HUES6 (cell line): ENCODE measurements at regions not wholly inside any gene's neighbourhood (a gene's known extent, or its start where the extent isn't known, plus 50 kb on each side); places are given as distances from the start of the nearest gene placed in this dataset.

Source experiments
- H3K27ac ChIP-seq: 2 replicates; pipeline ENCODE4 v1.7.0; 2013; ENCODE audit warnings: low read depth, mild to moderate bottlenecking, low read length, inconsistent platforms
- H3K27me3 ChIP-seq: 2 replicates; pipeline ENCODE4 v1.6.1; 2013; ENCODE audit warnings: low read length; ENCODE audit not compliant: control insufficient read depth, insufficient read depth
- H3K36me3 ChIP-seq: 2 replicates; pipeline ENCODE4 v1.6.1; 2013; ENCODE audit warnings: low read length; ENCODE audit not compliant: control insufficient read depth, insufficient read depth
- H3K4me1 ChIP-seq: 2 replicates; pipeline ENCODE4 v1.6.1; 2013; ENCODE audit warnings: low read length; ENCODE audit not compliant: control insufficient read depth, insufficient read depth
- H3K4me3 ChIP-seq: 2 replicates; pipeline ENCODE4 v1.5.1; 2013; ENCODE audit warnings: low read depth, low read length
- H3K9ac ChIP-seq: one replicate; pipeline ENCODE4 v1.6.1; 2013; ENCODE audit warnings: mild to moderate bottlenecking, low read length
- H3K9me3 ChIP-seq: 2 replicates; pipeline ENCODE4 v1.6.1; 2013; ENCODE audit warnings: low read depth, low read length; ENCODE audit not compliant: control insufficient read depth, insufficient read depth

DNA sequence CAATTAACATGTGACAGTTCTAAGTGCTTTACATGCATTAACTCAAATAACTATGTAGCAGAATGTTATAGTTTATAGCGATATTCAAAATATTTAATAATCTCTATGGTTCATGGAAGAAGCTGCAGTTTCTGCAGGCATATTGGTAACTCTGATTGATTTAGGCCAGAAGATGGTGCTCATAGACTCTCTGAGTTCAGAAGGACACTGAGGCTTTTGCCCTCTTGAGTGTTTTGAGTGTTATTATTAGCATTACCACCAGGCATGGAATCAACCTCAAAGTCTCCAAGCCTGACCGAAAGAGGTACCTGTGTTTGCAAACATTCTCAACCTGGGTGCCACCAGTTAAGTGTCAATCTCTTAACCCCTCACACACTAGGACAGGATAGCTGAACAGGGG lies 792.3 kb upstream of the PCDH7 start:
- no peaks in the 10 kb centered on the region for H3K36me3 ChIP-seq
- no peaks in the 10 kb centered on the region for H3K4me1 ChIP-seq
- H3K9ac ChIP-seq, result no peak overlapping the region
- no peak overlapping the region for H3K27ac ChIP-seq
- no peaks in the 10 kb centered on the region for H3K9me3 ChIP-seq
- no peaks in the 10 kb centered on the region for H3K27me3 ChIP-seq
- H3K4me3 ChIP-seq, result no peak overlapping the region

DNA sequence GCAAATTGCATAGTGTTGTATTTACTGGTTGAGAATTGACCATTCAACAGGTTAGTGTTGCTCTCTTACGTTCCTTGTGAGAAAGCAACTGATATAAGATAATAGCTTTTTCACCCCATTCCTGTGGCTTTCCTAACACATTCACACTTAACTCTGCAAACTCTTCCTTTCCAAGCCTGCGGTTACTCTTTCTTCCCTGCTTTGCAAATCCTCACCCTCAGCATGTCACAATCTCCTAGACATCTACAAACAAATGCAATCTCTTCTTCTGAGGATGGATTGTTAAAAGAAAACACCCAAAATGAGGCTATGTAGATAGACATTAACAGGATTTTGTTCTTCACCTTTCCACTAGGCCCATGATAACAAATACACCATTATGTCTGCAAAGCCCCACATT lies 771.7 kb upstream of the PCDH7 start:
- Histone ChIP-seq H3K27ac (no peak overlapping the region), H3K9me3 (0 out of 2 replicates have a peak, but pooled peaks cover 3% of the 10 kb centered on the region), H3K36me3 (no peaks in the 10 kb centered on the region), H3K27me3 (no peaks in the 10 kb centered on the region), H3K4me3 (no peak overlapping the region), H3K4me1 (no peaks in the 10 kb centered on the region), H3K9ac (no peak overlapping the region)

DNA sequence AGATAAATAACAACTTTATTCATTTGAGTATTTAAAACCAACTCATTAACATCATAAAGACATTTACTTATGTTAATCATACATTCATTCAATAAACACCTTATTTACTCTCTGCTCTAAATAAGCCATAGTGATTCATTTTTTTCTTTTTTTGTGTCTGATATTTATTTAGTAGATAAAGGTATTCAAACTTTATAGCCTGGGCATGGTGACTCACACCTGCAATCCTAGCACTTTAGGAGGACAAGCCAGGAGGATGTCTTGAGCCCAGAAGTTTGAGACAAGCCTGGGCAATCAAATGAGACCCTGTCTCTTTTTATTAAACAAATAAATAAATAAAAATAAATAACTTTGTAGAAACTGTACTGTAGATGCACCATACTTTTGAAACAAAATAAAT lies 771.3 kb upstream of the PCDH7 start:
- Histone ChIP-seq H3K36me3 (no peaks in the 10 kb centered on the region), H3K4me3 (no peak overlapping the region), H3K9ac (no peak overlapping the region), H3K27me3 (no peaks in the 10 kb centered on the region), H3K9me3 (0 out of 2 replicates have a peak, but pooled peaks cover 3% of the 10 kb centered on the region), H3K4me1 (no peaks in the 10 kb centered on the region), H3K27ac (no peak overlapping the region)

DNA sequence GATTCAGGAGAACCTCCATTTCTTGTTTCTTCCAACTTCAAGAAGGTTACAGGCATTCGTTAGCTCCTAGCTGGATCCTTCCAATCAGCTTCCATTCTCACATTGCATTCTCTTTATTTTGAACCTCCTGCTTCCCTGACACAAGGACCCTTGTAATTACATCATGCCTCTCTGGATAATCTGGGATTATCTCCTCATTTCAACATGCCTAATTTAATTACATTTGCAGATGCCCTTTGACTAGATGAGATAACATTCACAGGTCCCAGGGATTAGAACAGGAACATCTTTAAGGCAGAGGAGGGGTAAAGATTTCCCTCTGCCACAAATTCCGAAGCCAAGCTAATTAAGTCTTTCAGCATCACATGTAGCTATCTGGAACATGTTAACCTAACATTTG lies 753.8 kb upstream of the PCDH7 start:
- no peaks in the 10 kb centered on the region for H3K9me3 ChIP-seq
- no peaks in the 10 kb centered on the region for H3K27me3 ChIP-seq
- no peak overlapping the region for H3K4me3 ChIP-seq
- no peak overlapping the region for H3K9ac ChIP-seq
- no peak overlapping the region for H3K27ac ChIP-seq
- no peaks in the 10 kb centered on the region for H3K36me3 ChIP-seq
- H3K4me1 ChIP-seq, result no peaks in the 10 kb centered on the region

DNA sequence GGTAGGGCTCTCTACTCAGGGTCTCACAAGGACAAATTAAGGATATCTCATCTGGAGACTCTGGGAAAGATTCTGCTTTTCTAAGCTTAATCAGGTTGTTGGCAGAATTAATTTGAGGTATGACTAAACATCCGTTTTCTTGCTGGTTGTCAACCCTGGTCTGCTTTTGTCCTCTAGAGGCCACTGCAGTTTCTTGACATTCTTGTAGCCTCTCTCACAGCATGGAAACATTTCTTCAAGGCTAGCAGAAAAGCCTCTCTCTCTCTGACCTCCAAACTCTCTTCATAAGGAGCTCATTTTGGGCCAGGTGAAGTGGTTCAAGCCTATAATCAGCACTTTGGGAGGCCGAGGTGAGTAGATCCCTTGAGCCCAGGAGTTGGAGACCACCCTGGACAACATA lies 749.5 kb upstream of the PCDH7 start:
- Histone ChIP-seq H3K4me1 (no peaks in the 10 kb centered on the region), H3K27me3 (no peaks in the 10 kb centered on the region), H3K4me3 (no peak overlapping the region), H3K27ac (no peak overlapping the region), H3K9ac (no peak overlapping the region), H3K36me3 (no peaks in the 10 kb centered on the region), H3K9me3 (no peaks in the 10 kb centered on the region)

DNA sequence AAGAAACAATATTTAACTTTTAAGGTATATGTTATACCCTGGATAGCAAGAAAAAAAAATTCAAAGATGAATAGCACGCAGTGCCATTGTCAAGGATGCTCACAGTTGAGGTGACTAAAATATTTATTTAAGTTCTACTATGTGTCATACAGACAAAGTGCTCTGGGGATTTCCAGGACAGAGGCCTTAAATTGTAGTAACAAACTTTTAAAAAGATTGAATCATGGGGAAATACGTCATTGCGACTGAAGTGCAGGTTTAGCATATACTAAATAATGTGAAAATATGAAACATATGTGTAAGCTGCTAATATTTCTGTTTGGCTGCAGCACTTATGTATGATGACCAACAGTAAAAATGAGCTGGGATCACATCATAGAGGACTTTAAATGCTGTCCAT lies 748.0 kb upstream of the PCDH7 start:
- Histone ChIP-seq H3K9ac (no peak overlapping the region), H3K36me3 (no peaks in the 10 kb centered on the region), H3K9me3 (no peaks in the 10 kb centered on the region), H3K4me1 (no peaks in the 10 kb centered on the region), H3K27me3 (no peaks in the 10 kb centered on the region), H3K27ac (no peak overlapping the region), H3K4me3 (no peak overlapping the region)

DNA sequence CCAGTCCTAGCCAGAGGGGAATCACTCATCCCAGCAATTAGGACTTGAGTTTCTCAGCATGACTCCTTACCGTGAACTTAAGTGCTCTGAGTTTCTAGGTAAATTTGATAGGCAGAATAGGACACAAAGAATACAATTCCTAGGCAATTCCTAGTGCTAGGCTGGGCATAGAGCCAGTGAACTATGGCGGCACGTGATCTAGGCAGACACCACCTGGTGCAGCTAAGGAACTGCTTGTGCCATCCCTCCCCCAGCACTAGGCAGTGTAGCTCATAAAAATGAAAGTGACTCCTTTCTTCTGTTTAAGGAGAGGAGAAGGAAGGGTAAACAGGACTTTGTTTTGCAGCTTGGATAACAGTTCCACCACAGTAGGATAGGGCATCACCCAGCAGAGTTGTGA lies 736.3 kb upstream of the PCDH7 start:
- H3K9ac ChIP-seq, result no peak overlapping the region
- H3K4me3 ChIP-seq, result no peak overlapping the region
- H3K9me3 ChIP-seq, result no peaks in the 10 kb centered on the region
- H3K36me3 ChIP-seq, result no peaks in the 10 kb centered on the region
- H3K27me3 ChIP-seq, result no peaks in the 10 kb centered on the region
- H3K27ac ChIP-seq, result no peak overlapping the region
- no peaks in the 10 kb centered on the region for H3K4me1 ChIP-seq

DNA sequence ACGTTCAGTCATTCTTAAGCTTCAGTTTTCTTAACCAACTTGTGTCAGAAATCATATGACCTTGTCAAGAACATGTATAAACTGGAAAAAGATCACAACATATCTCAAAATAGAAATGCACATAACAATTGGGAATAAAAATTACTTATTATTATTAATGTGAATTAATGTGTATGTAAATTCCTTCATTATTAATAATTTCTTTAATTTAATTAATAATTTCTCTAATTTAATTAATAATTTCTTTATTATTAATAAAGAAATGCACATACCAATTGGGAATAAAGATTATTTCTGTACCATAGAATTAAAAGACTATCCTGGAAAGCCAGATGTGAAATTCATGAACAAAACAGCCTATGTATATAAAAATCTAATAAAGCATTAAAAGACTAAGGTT lies 718.5 kb upstream of the PCDH7 start:
- Histone ChIP-seq H3K27ac (no peak overlapping the region), H3K4me3 (no peak overlapping the region), H3K9me3 (no peaks in the 10 kb centered on the region), H3K36me3 (no peaks in the 10 kb centered on the region), H3K9ac (no peak overlapping the region), H3K4me1 (no peaks in the 10 kb centered on the region), H3K27me3 (no peaks in the 10 kb centered on the region)

DNA sequence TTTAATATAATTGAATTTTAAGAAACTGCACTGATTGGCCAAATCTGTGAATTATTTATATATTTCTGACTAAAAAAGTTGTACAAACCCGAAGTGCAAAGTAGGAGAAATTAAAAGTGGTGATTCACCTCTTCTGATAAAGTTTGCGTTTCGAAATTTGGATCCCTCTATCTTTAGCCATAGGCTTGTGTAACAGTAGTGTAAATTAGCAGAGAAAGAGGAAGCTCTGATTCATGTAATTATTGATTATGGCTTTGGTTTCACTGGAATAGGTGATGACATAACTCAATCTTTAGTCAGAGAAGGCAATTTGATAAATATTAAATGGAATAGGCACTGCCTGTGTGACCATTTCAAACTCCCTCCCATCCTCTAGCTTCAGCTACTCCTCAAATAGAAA lies 717.8 kb upstream of the PCDH7 start:
- Histone ChIP-seq H3K4me1 (no peaks in the 10 kb centered on the region), H3K36me3 (no peaks in the 10 kb centered on the region), H3K4me3 (no peak overlapping the region), H3K27ac (no peak overlapping the region), H3K9me3 (no peaks in the 10 kb centered on the region), H3K9ac (no peak overlapping the region), H3K27me3 (no peaks in the 10 kb centered on the region)

DNA sequence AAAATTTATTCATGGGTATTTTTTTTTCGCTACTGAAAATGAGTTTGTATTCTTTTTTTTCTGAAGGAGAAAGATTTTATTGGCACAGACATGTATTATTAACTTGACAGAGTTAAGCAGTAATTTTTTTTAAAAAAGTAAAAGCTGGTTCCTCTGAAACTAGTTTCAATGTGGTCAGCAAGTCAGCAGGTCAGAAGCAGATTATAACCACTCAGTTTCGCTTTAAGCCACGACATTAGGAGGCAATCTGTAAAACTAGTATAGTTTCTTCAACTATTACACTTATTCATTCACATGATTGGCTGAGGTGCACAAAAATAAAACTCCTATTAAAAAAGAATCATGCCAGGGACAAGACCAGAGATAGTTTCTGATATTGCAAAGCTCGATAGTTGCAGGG lies 714.2 kb upstream of the PCDH7 start:
- Histone ChIP-seq H3K9me3 (no peaks in the 10 kb centered on the region), H3K27me3 (no peaks in the 10 kb centered on the region), H3K4me1 (no peaks in the 10 kb centered on the region), H3K27ac (no peak overlapping the region), H3K9ac (no peak overlapping the region), H3K36me3 (no peaks in the 10 kb centered on the region), H3K4me3 (no peak overlapping the region)

DNA sequence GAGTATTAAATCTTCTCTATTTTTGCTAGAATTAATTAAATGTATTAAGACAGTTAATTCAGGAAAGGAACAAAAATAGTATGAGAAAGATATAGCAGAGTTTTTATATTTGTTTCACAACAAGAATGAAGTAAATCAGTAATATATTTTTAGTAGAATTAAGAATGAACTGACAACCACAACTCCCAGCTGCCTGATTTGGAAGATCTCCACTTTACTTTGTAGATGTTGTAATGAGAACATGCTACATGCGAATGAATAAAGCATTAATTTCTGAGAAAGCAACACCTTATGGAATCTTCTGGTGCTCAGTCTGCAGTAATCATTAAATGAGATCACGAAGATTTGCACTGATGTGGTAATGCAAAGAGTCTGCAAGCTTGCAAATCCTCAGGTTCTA lies 695.6 kb upstream of the PCDH7 start:
- Histone ChIP-seq H3K27me3 (no peaks in the 10 kb centered on the region), H3K9me3 (no peaks in the 10 kb centered on the region), H3K4me1 (no peaks in the 10 kb centered on the region), H3K36me3 (no peaks in the 10 kb centered on the region), H3K27ac (no peak overlapping the region), H3K9ac (no peak overlapping the region), H3K4me3 (no peak overlapping the region)

DNA sequence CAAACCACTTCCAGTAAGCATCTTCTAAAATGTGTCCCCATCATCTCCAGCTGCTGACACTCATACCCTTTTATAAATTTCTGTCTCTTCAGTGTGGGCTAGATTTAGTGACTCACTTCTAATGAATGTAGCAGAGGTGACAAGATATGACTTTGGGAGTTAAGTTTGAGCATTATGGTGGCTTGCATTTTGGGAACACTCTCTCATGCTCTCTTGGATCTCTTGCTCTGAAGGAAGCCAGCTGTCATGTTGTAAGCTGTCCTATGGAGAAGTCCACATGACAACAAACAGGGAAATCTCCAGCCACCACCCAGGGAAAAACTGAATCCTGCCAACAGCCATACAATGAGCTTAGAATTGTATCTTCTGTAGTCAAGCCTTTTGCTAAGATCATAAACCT lies 691.3 kb upstream of the PCDH7 start:
- Histone ChIP-seq H3K9me3 (no peaks in the 10 kb centered on the region), H3K27ac (no peak overlapping the region), H3K4me1 (no peaks in the 10 kb centered on the region), H3K27me3 (no peaks in the 10 kb centered on the region), H3K9ac (no peak overlapping the region), H3K36me3 (no peaks in the 10 kb centered on the region), H3K4me3 (no peak overlapping the region)
